ENCODE measurements at regions not wholly inside any gene's neighbourhood (a gene's known extent, or its start where the extent isn't known, plus 50 kb on each side); places are given as distances from the start of the nearest gene placed in this dataset.

DNA sequence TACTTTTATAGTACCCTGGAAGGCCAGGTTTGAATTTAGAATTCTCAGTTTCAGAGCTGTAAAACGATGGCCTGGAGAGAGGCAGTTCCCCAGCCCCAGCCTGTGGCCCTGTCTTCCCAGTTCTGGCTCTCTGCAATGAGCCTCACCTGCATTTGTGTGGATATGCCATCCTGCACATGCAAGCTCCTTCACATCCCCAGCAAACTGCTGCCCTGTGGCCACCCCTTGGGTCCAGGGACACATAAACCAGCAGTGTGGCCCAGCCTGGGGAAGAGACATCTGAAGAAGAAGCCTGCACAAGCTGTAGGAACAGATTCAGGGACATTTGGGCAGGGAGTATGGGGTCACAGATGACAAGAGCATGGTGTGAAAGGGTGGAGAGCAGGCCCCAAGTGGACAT, 174.3 kb upstream of the CRY1 start:
- Mint-ChIP-seq H3K27ac (no peak overlapping the region), H3K9me3 (peaks cover 8% of the 10 kb centered on the region), H3K4me3 (no peak overlapping the region), H3K4me1 (no peaks in the 10 kb centered on the region), H3K27me3 (peaks cover 5% of the 10 kb centered on the region), H3K36me3 (peaks cover 3% of the 10 kb centered on the region)
- DNase-seq (ENCODE audit: low spot score in 2 of 2) (no peak), ATAC-seq (ENCODE audit: low read depth) (no peak)

DNA sequence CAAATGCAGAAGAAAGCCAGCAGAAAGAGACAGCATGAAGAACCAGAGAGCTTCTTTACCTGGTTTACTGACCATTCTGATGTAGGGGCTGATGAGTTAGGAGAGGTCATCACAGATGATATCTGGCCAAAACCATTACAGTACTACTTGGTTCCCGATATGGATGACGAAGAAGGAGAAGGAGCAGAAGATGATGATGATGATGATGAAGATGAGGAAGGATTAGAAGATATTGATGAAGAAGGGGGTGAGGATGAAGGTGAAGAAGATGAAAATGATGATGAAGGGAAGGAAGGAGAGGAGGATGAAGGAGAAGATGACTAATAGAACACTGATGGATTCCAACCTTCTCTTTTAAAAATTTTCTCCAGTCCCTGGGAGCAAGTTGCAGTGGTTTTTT, 178.2 kb upstream of the CRY1 start:
- no peak overlapping the region for H3K4me3 Mint-ChIP-seq
- no peaks in the 10 kb centered on the region for H3K9me3 Mint-ChIP-seq
- no peak overlapping the region for H3K27ac Mint-ChIP-seq
- H3K4me1 Mint-ChIP-seq: no peaks in the 10 kb centered on the region
- no peak for ATAC-seq (ENCODE audit: low read depth)
- DNase-seq (ENCODE audit: low spot score in 2 of 2): no peak
- peaks cover 12% of the 10 kb centered on the region for H3K27me3 Mint-ChIP-seq
- no peaks in the 10 kb centered on the region for H3K36me3 Mint-ChIP-seq

DNA sequence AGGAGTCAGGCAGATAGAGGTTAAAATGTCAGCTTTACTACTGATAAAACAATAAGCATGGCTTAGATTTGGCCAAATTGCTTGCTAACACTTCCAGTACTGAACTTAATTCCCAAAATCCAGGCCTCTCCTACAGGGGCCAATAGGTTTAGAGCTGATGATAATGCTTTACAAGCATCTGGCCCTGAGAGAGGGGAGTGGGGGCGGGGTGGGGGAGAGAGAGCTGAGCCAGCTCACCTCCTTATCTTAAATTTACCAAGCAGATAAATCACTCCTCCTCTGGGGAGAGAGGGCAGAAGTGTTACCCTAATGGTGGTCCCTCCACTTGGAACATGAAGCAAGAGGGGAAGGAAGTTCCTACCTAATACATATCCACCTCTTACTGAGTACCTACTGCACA, 182.2 kb upstream of the CRY1 start:
- Mint-ChIP-seq H3K4me3 (no peak overlapping the region), H3K27ac (no peak overlapping the region), H3K36me3 (no peaks in the 10 kb centered on the region), H3K27me3 (peaks cover 11% of the 10 kb centered on the region), H3K9me3 (no peaks in the 10 kb centered on the region), H3K4me1 (no peaks in the 10 kb centered on the region)
- ATAC-seq (ENCODE audit: low read depth) (no peak), DNase-seq (ENCODE audit: low spot score in 2 of 2) (no peak)

DNA sequence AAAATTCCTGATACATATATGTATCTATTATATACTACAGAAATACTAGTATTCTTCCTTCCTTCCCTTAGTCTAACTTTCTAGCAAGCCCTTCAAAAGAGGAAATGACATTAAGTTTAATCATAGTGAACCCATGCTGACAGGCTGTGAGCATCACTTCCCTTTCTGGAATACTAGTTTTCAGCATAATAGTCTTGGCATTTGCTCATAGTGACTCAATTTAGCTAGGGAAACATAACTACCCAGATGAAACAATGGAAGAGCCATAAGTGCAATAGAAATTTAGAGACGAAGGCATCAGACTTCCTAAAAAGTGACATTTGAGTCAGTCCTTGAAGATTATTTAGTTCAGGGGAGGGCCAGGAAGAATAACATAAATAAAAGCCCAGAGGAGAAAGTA, 184.5 kb upstream of the CRY1 start:
- no peak overlapping the region for H3K4me3 Mint-ChIP-seq
- no peak overlapping the region for H3K27ac Mint-ChIP-seq
- DNase-seq (ENCODE audit: low spot score in 2 of 2) (no peak), ATAC-seq (ENCODE audit: low read depth) (no peak)
- H3K9me3 Mint-ChIP-seq: no peaks in the 10 kb centered on the region
- H3K27me3 Mint-ChIP-seq: peaks cover 9% of the 10 kb centered on the region
- H3K4me1 Mint-ChIP-seq: no peaks in the 10 kb centered on the region
- no peaks in the 10 kb centered on the region for H3K36me3 Mint-ChIP-seq

DNA sequence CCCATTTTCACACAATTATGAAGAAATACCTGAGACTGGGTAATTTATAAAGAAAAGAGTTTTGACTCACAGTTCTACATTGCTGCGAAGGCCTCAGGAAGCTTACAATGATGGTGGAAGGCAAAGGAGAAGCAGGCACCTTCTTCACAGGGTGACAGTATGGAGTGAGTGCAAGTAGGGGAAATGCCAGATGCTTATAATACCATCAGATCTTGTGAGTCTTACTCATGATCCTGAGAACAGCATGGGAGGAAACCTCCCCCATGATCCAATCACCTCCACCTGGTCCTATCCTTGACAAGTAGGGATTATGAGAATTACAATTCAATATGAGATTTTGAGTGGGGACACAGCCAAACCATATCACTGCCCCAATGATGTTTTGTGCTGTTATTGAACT, 189.3 kb upstream of the CRY1 start:
- ATAC-seq (ENCODE audit: low read depth) (no peak), DNase-seq (ENCODE audit: low spot score in 2 of 2) (no peak)
- no peak overlapping the region for H3K27ac Mint-ChIP-seq
- no peaks in the 10 kb centered on the region for H3K36me3 Mint-ChIP-seq
- H3K4me1 Mint-ChIP-seq: no peaks in the 10 kb centered on the region
- no peak overlapping the region for H3K4me3 Mint-ChIP-seq
- peaks cover 6% of the 10 kb centered on the region for H3K9me3 Mint-ChIP-seq
- H3K27me3 Mint-ChIP-seq: no peaks in the 10 kb centered on the region

DNA sequence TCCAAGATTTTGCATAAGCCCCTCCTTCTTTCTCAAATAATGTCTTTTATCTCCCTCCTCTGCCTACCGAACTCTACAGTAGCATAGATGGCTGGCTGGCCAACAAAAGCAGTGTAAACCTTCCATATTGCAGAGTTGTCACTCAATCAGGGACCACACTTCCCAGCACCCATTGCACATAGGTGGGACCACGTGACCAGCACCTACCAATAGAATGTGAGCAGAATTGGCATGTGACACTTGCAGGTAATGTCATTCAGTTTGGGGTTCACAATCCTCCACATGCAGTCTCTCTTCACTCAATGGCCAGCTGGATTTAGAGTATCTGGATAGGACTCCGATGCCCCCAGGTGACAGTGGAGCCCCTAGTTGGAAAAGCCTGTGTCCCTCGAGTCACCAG, 190.3 kb upstream of the CRY1 start:
- DNase-seq (ENCODE audit: low spot score in 2 of 2) (no peak), ATAC-seq (ENCODE audit: low read depth) (no peak)
- Mint-ChIP-seq H3K9me3 (peaks cover 6% of the 10 kb centered on the region), H3K4me1 (no peaks in the 10 kb centered on the region), H3K4me3 (no peak overlapping the region), H3K36me3 (no peaks in the 10 kb centered on the region), H3K27me3 (peaks cover 4% of the 10 kb centered on the region), H3K27ac (no peak overlapping the region)

DNA sequence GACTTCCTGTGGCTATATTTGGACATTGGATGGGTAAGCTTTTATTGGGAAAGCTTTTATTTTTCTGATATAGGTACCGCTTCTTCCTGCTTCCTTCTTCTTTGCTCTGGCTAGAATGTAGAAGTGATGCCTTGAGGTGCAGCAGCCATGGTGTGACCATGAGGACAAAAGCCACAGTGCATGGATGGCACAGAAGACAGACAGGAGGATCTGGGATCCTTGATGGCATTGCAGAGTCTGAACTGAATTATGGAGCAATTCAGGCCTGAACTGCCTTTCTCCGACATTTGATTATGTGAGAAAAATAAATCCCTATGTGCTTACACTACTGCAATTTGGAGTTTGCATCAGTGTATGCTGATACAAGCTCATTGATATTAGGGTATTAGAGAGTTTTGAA, 191.3 kb upstream of the CRY1 start:
- H3K9me3 Mint-ChIP-seq: peaks cover 6% of the 10 kb centered on the region
- no peak overlapping the region for H3K4me3 Mint-ChIP-seq
- peaks cover 4% of the 10 kb centered on the region for H3K27me3 Mint-ChIP-seq
- H3K27ac Mint-ChIP-seq: no peak overlapping the region
- ATAC-seq (ENCODE audit: low read depth) (no peak), DNase-seq (ENCODE audit: low spot score in 2 of 2) (no peak)
- H3K4me1 Mint-ChIP-seq: no peaks in the 10 kb centered on the region
- peaks cover 2% of the 10 kb centered on the region for H3K36me3 Mint-ChIP-seq

DNA sequence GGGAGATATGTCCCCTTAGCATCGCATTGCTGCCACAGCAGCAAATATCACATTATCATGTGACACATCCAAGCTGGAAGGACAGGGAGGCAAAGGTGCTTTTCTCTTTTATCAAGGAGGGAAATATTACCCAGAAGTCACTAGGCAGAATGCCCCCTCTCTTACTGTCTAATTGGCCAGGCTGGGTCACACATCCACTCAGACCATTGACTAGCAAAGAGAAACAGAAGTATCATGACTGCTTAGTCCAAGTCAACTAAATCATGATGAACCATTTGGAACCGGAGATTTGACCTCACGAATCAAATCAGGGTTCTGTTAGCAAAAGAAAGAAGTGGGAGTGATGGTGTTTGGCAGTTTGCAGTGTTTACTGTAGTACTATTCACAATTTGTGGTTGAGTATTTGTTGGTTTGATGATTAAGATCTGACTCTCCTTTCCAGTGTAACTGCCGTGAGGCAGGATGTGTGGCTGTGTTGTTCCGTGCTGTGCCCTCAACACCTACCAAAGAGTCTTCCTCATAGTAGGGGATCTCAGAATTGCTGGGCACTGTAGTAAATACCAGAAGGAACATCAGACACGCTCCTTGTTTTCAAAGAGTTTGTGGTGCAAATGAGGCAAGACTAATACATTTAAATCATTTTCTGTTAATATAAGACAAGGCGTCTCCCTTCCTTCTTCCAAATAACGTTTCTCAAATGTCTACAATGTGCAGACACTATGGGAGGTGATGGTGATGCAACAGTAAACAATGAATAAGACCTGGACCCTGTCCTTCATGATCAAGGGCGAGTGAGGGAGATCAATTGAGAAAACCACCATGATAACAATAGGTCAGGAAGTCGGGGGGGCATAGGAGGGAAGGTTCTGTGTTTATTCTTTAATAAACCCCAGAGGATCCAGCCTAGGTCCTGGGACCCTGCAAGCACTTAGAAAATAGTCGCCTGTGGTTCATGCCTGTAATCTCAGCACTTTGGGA, 194.4 kb upstream of the CRY1 start:
- ATAC-seq (ENCODE audit: low read depth): no peak

DNA sequence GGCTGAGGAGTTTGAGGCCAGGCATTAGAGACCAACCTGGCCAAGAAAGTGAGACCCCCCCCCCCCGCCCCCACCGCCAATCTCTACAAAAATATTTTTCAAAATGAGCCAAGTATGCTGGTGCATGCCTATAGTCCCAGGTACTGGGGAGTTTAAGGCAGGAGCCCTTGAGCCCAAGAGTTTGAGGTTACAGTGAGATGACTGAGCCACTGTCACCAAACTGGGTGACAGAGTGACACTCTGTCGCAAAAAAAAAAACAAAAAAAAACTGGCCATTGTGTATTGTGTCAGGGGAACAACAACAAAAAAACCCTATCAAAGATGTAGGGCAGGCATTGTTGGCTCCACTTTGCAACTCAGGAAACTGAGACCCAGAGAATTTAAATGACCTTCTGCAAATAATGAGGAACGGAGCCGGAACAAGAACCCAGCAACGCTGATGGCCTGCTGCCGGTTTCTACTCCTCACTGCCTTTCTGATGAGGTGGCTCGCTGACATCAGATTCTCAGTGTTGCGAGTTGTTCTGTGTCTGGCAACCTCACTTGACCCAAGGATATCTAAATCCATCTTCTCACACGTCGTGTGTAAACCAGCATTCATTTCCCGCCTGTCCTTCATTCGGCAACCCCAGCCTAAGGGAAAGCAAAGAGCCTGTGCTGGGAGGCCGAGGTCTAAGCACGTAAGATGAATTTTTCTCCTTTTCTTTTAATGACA, 195.2 kb upstream of the CRY1 start:
- H3K27ac Mint-ChIP-seq: no peak overlapping the region
- H3K9me3 Mint-ChIP-seq: peaks cover 2% of the 10 kb centered on the region
- no peak for ATAC-seq (ENCODE audit: low read depth)
- H3K4me1 Mint-ChIP-seq: no peaks in the 10 kb centered on the region
- no peak for DNase-seq (ENCODE audit: low spot score in 2 of 2)
- peaks cover 10% of the 10 kb centered on the region for H3K27me3 Mint-ChIP-seq
- peaks cover 2% of the 10 kb centered on the region for H3K36me3 Mint-ChIP-seq
- no peak overlapping the region for H3K4me3 Mint-ChIP-seq

More for the DNA sequence above, 194.4 kb upstream of the CRY1 start:
- H3K36me3 Mint-ChIP-seq: peaks cover 2% of the 10 kb centered on the region
- H3K27ac Mint-ChIP-seq: no peak overlapping the region
- peaks cover 6% of the 10 kb centered on the region for H3K9me3 Mint-ChIP-seq
- H3K27me3 Mint-ChIP-seq: peaks cover 10% of the 10 kb centered on the region
- H3K4me1 Mint-ChIP-seq: no peaks in the 10 kb centered on the region
- H3K4me3 Mint-ChIP-seq: no peak overlapping the region
- DNase-seq (ENCODE audit: low spot score in 2 of 2): no peak

DNA sequence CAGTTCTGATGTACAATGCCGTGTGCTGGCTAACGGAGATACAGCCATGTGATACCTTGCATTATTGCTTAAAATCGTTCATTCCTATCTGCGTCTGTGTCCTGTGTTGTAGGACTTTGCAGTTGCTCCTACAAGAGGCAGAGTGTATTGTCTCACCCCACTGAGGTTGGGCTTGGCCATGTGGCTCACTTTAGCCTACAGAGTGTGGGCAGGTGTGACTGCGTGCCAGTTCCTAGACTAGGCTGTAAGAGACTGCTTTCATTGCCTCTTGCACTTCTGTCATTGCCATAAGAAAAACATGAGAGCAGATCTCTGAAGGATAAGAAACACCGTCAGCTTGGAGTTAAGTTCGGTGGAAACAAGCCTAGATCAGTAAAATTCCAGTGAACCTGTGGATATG, 197.7 kb upstream of the CRY1 start:
- H3K4me1 Mint-ChIP-seq: no peaks in the 10 kb centered on the region
- no peak for ATAC-seq (ENCODE audit: low read depth)
- peaks cover 2% of the 10 kb centered on the region for H3K9me3 Mint-ChIP-seq
- peaks cover 2% of the 10 kb centered on the region for H3K36me3 Mint-ChIP-seq
- H3K27ac Mint-ChIP-seq: no peak overlapping the region
- no peak for DNase-seq (ENCODE audit: low spot score in 2 of 2)
- H3K4me3 Mint-ChIP-seq: no peak overlapping the region
- peaks cover 14% of the 10 kb centered on the region for H3K27me3 Mint-ChIP-seq

DNA sequence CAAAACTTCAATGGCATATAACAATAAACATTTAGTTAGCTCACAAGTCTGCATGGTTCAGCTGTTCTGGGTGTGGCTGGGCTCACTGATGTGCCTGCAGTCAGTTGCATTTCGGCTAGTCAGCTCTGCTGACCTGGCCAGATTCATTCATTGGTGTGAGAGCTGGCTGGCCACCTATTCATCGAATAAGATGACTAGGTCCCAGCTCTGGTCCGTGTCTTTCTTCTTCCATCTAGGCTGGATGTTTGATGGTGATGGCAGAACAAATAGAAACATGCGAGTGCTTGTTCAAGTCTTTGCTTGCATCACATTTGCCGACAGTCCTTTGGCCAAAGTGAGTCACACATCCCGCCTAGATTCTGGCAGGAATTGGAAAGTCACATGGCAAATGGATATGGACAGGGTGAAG, 203.3 kb upstream of the CRY1 start:
- H3K36me3 Mint-ChIP-seq: no peaks in the 10 kb centered on the region
- no peak for ATAC-seq (ENCODE audit: low read depth)
- H3K4me3 Mint-ChIP-seq: no peak overlapping the region
- peaks cover 3% of the 10 kb centered on the region for H3K4me1 Mint-ChIP-seq
- peaks cover 10% of the 10 kb centered on the region for H3K27me3 Mint-ChIP-seq
- no peak overlapping the region for H3K27ac Mint-ChIP-seq
- no peak for DNase-seq (ENCODE audit: low spot score in 2 of 2)
- H3K9me3 Mint-ChIP-seq: peaks cover 5% of the 10 kb centered on the region

DNA sequence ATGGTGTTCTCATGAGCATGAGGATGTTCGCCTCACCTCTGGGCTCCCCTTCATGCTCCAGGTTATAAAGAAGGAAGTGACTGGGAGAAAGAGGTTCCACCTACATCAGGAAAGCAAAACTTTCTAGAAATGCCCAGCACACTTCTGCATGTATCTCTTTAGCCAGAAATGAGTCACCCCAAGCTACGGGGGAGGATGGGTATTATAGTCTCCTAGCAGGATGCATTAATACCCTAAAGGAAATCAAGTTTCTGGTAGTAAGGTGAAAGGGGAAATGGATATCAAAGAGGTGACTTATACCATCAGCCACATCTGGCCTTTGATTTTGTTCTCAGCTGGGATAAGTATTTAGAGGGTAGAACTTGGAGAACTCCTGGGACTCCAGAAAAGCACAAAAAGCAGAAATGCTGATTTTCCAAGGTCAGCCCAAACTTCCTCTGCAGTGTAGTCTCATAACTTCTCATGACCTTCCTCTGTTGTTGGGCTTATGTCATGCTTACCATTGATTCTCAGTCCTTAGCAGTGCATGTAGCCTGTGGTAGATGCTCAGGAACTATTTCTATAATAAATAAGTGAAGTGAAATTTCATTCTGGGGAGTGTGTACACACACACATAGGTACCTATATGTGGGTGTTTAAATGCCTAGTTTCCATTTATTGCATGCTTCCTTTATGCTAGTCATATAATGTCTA, 209.4 kb upstream of the CRY1 start:
- DNase-seq (ENCODE audit: low spot score in 2 of 2) (no peak), ATAC-seq (ENCODE audit: low read depth) (no peak)
- Mint-ChIP-seq H3K4me1 (no peaks in the 10 kb centered on the region), H3K27ac (no peak overlapping the region), H3K4me3 (no peak overlapping the region), H3K36me3 (no peaks in the 10 kb centered on the region), H3K9me3 (peaks cover 1% of the 10 kb centered on the region), H3K27me3 (peaks cover 2% of the 10 kb centered on the region)

DNA sequence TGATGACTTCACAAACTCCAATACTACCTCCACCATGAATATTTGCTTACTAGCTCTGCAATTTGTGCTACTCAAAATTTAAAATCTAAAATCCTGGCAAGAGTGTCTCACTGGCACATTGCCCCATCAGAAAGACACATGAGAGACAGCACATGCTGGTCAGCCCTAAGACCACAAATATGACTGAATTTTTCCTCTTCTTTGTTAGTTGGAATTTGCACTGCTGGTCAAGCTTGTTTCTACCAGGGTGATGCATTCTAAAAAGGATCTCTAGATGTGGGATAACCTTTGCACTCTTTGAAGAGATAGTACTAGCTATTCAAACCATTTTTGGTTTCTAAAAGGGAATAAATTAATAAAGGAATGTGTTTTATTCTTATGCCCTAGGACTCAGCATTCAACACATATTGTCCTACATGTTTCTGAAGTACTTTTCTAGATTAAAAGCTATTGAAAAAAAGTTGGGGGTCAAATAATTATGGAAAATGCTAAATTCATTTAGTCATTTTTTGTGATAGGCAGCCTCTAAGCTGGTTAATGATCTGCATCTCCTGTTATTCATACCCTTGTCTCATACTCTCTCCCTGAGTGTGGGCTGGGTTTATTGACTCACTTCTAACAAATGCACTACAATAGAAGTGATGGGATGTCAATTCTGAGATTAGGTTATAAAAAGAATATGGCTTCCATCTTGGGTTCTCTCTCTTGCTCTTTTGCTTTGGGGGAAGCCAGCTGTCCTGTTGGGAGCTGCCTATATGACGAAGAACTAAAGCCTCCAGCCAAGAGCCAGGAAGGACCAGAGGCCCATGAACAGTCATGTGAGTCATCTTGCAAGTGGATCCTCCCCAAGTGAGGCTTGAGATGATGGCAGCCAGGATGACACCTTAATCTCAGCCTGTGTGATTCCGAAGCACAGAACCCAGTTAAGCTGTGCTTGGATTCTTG, 211.5 kb upstream of the CRY1 start:
- H3K27ac Mint-ChIP-seq: no peak overlapping the region
- H3K9me3 Mint-ChIP-seq: peaks cover 4% of the 10 kb centered on the region
- no peak overlapping the region for H3K4me3 Mint-ChIP-seq
- DNase-seq (ENCODE audit: low spot score in 2 of 2) (no peak), ATAC-seq (ENCODE audit: low read depth) (no peak)
- no peaks in the 10 kb centered on the region for H3K4me1 Mint-ChIP-seq
- no peaks in the 10 kb centered on the region for H3K36me3 Mint-ChIP-seq
- H3K27me3 Mint-ChIP-seq: peaks cover 17% of the 10 kb centered on the region
